MM.1S (cell line): ENCODE measurements at regions not wholly inside any gene's neighbourhood (a gene's known extent, or its start where the extent isn't known, plus 50 kb on each side); places are given as distances from the start of the nearest gene placed in this dataset.

ENCODE experiments used
- EZH2 ChIP-seq: fragments of 300-600 bp; sonication (generic); optimal IDR thresholded peaks from 2 replicates; pipeline ENCODE3; 2017; ENCODE audit warnings: low read depth, mild to moderate bottlenecking, antibody characterized with exemption, low read length, mixed read lengths
- EZH2phosphoT487 ChIP-seq: fragments of 300-600 bp; sonication (generic); IDR thresholded peaks from 2 replicates; pipeline ENCODE4 v1.6.1; 2018; ENCODE audit warnings: antibody characterized with exemption, low read length
- TF ChIP-seq, protein P1 (sequence below): fragments of 300-600 bp; sonication (generic); IDR thresholded peaks from 2 replicates; pipeline ENCODE4 v1.5.1; 2016; ENCODE audit warnings: antibody characterized with exemption, low read length, mixed read lengths

DNA sequence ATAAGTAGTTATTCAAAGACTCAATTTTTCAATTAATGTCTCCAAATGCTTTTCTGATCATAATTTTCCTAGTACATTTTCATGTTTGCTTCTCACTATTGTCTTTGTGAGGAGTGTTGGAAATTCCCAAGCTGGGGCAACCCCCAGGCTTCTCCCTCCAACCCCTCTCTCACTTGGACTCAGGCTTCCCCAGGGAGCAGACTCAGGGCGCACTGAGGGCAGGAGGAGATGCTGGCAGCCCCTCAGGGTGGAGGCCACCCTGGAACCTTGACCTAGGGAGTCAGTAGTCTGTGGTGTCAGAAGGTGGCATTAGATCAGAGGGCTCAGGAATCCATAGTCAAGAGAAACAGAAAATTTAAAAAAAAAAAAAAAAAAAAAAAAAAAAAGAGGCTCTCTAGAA lies 86.5 kb upstream of the IRS2 start:
- TF ChIP-seq EZH2 (no peak), EZH2phosphoT487 (no peak)
- TF ChIP-seq, protein P1, sequence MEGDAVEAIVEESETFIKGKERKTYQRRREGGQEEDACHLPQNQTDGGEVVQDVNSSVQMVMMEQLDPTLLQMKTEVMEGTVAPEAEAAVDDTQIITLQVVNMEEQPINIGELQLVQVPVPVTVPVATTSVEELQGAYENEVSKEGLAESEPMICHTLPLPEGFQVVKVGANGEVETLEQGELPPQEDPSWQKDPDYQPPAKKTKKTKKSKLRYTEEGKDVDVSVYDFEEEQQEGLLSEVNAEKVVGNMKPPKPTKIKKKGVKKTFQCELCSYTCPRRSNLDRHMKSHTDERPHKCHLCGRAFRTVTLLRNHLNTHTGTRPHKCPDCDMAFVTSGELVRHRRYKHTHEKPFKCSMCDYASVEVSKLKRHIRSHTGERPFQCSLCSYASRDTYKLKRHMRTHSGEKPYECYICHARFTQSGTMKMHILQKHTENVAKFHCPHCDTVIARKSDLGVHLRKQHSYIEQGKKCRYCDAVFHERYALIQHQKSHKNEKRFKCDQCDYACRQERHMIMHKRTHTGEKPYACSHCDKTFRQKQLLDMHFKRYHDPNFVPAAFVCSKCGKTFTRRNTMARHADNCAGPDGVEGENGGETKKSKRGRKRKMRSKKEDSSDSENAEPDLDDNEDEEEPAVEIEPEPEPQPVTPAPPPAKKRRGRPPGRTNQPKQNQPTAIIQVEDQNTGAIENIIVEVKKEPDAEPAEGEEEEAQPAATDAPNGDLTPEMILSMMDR: no peak
